HepG2 (cell line): ENCODE measurements at regions not wholly inside any gene's neighbourhood (a gene's known extent, or its start where the extent isn't known, plus 50 kb on each side); places are given as distances from the start of the nearest gene placed in this dataset.

Source experiments
- ARNT ChIP-seq: fragments of 450-650 bp; IDR thresholded peaks from 2 replicates; pipeline ENCODE4 v1.6.1; 2017
- SP2 ChIP-seq: sonication (generic); formaldehyde crosslinking; IDR thresholded peaks from 2 replicates; pipeline ENCODE4 v1.5.1; 2020; ENCODE audit warnings: mild to moderate bottlenecking, missing genetic modification reagents
- SRF ChIP-seq: IDR thresholded peaks from 2 replicates; pipeline ENCODE4 v1.6.1; 2011; ENCODE audit warnings: mild to moderate bottlenecking, low read depth, low read length, moderate library complexity
- TF ChIP-seq, protein P1 (sequence below), 2 experiments: fragments of 450-650 bp in 1 of 2; sonication (generic) in 1 of 2; formaldehyde crosslinking in 1 of 2; IDR thresholded peaks; 2 replicates each; pipeline versions ENCODE4 v1.6.1 to v1.8.0; 2016 to 2022; ENCODE audit warnings: antibody characterized with exemption in 1 of 2, mild to moderate bottlenecking in 1 of 2, missing genetic modification reagents in 1 of 2
- TF ChIP-seq, protein P2 (sequence below): sonication (generic); formaldehyde crosslinking; IDR thresholded peaks from one replicate; pipeline ENCODE4 v1.5.1; 2020; ENCODE audit warnings: mild to moderate bottlenecking, missing genetic modification reagents; ENCODE audit errors: not compliant biosample characterization

DNA sequence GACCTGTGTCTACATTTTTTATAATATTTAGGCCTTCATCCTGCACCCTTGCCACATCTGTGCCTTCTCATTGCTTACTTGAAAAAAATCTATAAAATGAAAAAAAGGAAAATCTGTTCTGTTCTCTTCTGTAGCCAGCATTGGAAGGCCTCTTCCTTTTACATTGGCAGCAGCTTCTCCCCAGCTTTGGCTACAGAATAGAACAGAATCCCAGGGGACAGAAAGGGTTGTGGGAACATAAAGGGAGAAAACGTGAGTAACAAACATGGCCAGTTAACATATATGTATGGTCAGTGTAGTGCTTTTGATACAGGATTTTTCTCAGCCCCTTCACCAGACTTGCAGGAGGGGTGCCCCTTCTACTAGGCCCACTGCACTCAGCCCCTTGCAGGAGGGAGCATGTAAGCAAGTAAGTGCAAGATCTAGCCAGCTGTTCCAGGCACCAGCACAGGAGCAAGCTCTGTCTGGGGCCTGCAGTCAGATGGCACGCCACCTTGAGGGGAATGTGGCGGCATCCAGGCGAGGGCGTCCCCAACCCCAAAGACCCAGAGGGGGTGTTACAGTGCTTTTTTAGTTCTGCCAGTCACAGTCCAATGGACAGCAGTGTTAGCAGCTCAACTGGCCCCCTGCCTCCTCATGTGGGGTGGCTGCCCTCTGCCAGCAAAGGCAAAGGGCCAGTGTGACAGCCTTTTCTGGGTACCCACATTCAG, 330.5 kb upstream of the ZNF462 start (continued):
- TF ChIP-seq, protein P1, sequence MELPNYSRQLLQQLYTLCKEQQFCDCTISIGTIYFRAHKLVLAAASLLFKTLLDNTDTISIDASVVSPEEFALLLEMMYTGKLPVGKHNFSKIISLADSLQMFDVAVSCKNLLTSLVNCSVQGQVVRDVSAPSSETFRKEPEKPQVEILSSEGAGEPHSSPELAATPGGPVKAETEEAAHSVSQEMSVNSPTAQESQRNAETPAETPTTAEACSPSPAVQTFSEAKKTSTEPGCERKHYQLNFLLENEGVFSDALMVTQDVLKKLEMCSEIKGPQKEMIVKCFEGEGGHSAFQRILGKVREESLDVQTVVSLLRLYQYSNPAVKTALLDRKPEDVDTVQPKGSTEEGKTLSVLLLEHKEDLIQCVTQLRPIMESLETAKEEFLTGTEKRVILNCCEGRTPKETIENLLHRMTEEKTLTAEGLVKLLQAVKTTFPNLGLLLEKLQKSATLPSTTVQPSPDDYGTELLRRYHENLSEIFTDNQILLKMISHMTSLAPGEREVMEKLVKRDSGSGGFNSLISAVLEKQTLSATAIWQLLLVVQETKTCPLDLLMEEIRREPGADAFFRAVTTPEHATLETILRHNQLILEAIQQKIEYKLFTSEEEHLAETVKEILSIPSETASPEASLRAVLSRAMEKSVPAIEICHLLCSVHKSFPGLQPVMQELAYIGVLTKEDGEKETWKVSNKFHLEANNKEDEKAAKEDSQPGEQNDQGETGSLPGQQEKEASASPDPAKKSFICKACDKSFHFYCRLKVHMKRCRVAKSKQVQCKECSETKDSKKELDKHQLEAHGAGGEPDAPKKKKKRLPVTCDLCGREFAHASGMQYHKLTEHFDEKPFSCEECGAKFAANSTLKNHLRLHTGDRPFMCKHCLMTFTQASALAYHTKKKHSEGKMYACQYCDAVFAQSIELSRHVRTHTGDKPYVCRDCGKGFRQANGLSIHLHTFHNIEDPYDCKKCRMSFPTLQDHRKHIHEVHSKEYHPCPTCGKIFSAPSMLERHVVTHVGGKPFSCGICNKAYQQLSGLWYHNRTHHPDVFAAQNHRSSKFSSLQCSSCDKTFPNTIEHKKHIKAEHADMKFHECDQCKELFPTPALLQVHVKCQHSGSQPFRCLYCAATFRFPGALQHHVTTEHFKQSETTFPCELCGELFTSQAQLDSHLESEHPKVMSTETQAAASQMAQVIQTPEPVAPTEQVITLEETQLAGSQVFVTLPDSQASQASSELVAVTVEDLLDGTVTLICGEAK (IDR thresholded peaks at IDR 0.05), result no peak
- TF ChIP-seq, protein P1 (CRISPR knock-in tag; IDR thresholded peaks at IDR 0.05), result no peak
- TF ChIP-seq SRF (no peak), ARNT (no peak), SP2 (CRISPR knock-in tag) (no peak)
- TF ChIP-seq, protein P2, sequence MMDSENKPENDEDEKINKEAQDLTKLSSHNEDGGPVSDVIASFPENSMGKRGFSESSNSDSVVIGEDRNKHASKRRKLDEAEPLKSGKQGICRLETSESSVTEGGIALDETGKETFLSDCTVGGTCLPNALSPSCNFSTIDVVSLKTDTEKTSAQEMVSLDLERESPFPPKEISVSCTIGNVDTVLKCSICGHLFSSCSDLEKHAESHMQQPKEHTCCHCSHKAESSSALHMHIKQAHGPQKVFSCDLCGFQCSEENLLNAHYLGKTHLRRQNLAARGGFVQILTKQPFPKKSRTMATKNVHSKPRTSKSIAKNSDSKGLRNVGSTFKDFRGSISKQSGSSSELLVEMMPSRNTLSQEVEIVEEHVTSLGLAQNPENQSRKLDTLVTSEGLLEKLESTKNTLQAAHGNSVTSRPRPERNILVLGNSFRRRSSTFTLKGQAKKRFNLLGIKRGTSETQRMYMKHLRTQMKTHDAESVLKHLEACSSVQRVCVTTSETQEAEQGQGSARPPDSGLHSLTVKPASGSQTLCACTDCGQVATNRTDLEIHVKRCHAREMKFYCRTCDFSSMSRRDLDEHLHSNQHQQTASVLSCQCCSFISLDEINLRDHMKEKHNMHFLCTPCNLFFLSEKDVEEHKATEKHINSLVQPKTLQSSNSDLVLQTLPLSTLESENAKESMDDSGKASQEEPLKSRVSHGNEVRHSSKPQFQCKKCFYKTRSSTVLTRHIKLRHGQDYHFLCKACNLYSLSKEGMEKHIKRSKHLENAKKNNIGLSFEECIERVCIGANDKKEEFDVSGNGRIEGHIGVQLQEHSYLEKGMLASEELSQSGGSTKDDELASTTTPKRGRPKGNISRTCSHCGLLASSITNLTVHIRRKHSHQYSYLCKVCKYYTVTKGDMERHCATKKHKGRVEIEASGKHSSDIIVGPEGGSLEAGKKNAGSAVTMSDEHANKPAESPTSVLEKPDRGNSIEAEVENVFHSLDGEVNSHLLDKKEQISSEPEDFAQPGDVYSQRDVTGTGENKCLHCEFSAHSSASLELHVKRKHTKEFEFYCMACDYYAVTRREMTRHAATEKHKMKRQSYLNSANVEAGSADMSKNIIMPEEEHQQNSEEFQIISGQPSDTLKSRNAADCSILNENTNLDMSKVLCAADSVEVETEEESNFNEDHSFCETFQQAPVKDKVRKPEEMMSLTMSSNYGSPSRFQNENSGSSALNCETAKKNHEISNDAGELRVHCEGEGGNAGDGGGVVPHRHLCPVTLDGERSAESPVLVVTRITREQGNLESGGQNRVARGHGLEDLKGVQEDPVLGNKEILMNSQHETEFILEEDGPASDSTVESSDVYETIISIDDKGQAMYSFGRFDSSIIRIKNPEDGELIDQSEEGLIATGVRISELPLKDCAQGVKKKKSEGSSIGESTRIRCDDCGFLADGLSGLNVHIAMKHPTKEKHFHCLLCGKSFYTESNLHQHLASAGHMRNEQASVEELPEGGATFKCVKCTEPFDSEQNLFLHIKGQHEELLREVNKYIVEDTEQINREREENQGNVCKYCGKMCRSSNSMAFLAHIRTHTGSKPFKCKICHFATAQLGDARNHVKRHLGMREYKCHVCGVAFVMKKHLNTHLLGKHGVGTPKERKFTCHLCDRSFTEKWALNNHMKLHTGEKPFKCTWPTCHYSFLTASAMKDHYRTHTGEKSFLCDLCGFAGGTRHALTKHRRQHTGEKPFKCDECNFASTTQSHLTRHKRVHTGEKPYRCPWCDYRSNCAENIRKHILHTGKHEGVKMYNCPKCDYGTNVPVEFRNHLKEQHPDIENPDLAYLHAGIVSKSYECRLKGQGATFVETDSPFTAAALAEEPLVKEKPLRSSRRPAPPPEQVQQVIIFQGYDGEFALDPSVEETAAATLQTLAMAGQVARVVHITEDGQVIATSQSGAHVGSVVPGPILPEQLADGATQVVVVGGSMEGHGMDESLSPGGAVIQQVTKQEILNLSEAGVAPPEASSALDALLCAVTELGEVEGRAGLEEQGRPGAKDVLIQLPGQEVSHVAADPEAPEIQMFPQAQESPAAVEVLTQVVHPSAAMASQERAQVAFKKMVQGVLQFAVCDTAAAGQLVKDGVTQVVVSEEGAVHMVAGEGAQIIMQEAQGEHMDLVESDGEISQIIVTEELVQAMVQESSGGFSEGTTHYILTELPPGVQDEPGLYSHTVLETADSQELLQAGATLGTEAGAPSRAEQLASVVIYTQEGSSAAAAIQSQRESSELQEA (CRISPR knock-in tag), result no peak
